OCI-LY1 (cell line): ENCODE measurements at regions not wholly inside any gene's neighbourhood (a gene's known extent, or its start where the extent isn't known, plus 50 kb on each side); places are given as distances from the start of the nearest gene placed in this dataset.

Source experiments
- H2AFZ ChIP-seq: fragments of 200-600 bp; sonication (generic), shearing (Covaris generic); 2 replicates; pipeline ENCODE4 v1.6.0; 2014; ENCODE audit warnings: antibody characterized with exemption, mild to moderate bottlenecking, low read length
- H3F3A ChIP-seq: fragments of 200-600 bp; sonication (generic), shearing (Covaris generic); 2 replicates; pipeline ENCODE4 v1.6.0; 2014; ENCODE audit warnings: mild to moderate bottlenecking, antibody characterized with exemption, low read length, moderate library complexity; ENCODE audit not compliant: insufficient read depth
- H3K27ac ChIP-seq: fragments of 200-600 bp; sonication (generic); 2 replicates; pipeline ENCODE4 v1.5.1; 2014; ENCODE audit warnings: low read length, mixed run types, mild to moderate bottlenecking, low read depth; ENCODE audit not compliant: poor library complexity, severe bottlenecking
- H3K27me3 ChIP-seq: fragments of 200-600 bp; sonication (generic); 2 replicates; pipeline ENCODE4 v1.6.0; 2014; ENCODE audit warnings: antibody characterized with exemption, mild to moderate bottlenecking, low read length, moderate library complexity; ENCODE audit not compliant: insufficient read depth
- H3K36me3 ChIP-seq: fragments of 200-600 bp; sonication (generic); 2 replicates; pipeline ENCODE4 v1.6.1; 2014; ENCODE audit warnings: mild to moderate bottlenecking, antibody characterized with exemption, low read length, moderate library complexity, mixed read lengths; ENCODE audit not compliant: insufficient read depth
- H3K4me1 ChIP-seq: fragments of 200-600 bp; sonication (generic); 2 replicates; pipeline ENCODE4 v1.5.1; 2014; ENCODE audit warnings: mild to moderate bottlenecking, low read length, moderate library complexity; ENCODE audit not compliant: insufficient read depth, severe bottlenecking
- H3K4me2 ChIP-seq: fragments of 200-600 bp; sonication (generic), shearing (Covaris generic); 2 replicates; pipeline ENCODE4 v1.6.1; 2014; ENCODE audit warnings: low read length
- H3K4me3 ChIP-seq: fragments of 200-600 bp; sonication (generic); 2 replicates; pipeline ENCODE4 v1.5.1; 2014; ENCODE audit warnings: low read length, low read depth, mild to moderate bottlenecking, mixed read lengths; ENCODE audit not compliant: poor library complexity, severe bottlenecking
- H3K79me2 ChIP-seq: fragments of 200-600 bp; shearing (Covaris generic); 2 replicates; pipeline ENCODE4 v1.6.1; 2016; ENCODE audit warnings: mixed run types, low read length, mixed read lengths; ENCODE audit not compliant: insufficient read depth
- H3K9ac ChIP-seq: fragments of 200-600 bp; sonication (generic), shearing (Covaris generic); 2 replicates; pipeline ENCODE4 v1.6.1; 2014; ENCODE audit warnings: mild to moderate bottlenecking, low read length, mixed read lengths
- H3K9me2 ChIP-seq: fragments of 200-600 bp; sonication (generic), shearing (Covaris generic); 2 replicates; pipeline ENCODE4 v1.6.1; 2014; ENCODE audit warnings: low read depth, mild to moderate bottlenecking, low read length, mixed read lengths
- H3K9me3 ChIP-seq: fragments of 200-600 bp; shearing (Covaris generic); 2 replicates; pipeline ENCODE4 v1.6.1; 2014; ENCODE audit warnings: low read length, mixed read lengths
- H4K20me1 ChIP-seq: fragments of 200-600 bp; sonication (generic), shearing (Covaris generic); 2 replicates; pipeline ENCODE4 v1.6.0; 2016; ENCODE audit warnings: mild to moderate bottlenecking, low read length; ENCODE audit not compliant: insufficient read depth
- CTCF ChIP-seq: fragments of 200-600 bp; sonication (generic), shearing (Covaris generic); IDR thresholded peaks from 2 replicates; pipeline ENCODE4 v1.5.1; 2017; ENCODE audit warnings: mild to moderate bottlenecking, antibody characterized with exemption, low read length, moderate library complexity, mixed read lengths
- EZH2 ChIP-seq: fragments of 200-600 bp; sonication (generic), shearing (Covaris generic); IDR thresholded peaks from 2 replicates; pipeline ENCODE4 v1.8.0; 2017; ENCODE audit warnings: borderline replicate concordance, mixed run types, mild to moderate bottlenecking, antibody characterized with exemption, low read length, moderate library complexity, mixed read lengths

- Histone ChIP-seq H3F3A (no peaks in the 10 kb centered on the region), H3K4me1 (no peaks in the 10 kb centered on the region), H3K36me3 (no peaks in the 10 kb centered on the region), H4K20me1 (no peaks in the 10 kb centered on the region), H3K9me2 (no peaks in the 10 kb centered on the region), H3K9me3 (no peaks in the 10 kb centered on the region), H3K27me3 (no peaks in the 10 kb centered on the region), H3K4me3 (no peak overlapping the region), H3K9ac (no peak overlapping the region), H3K27ac (no peak overlapping the region), H3K4me2 (no peak overlapping the region), H2AFZ (no peak overlapping the region), H3K79me2 (no peaks in the 10 kb centered on the region)
- TF ChIP-seq EZH2 (no peak), CTCF (no peak)
Measured at GRCh38 chrX:123036401-123036800, 147.7 kb upstream of the GRIA3 start.

- no peaks in the 10 kb centered on the region for H3K36me3 ChIP-seq
- H3K4me1 ChIP-seq = no peaks in the 10 kb centered on the region
- no peaks in the 10 kb centered on the region for H3F3A ChIP-seq
- no peaks in the 10 kb centered on the region for H3K79me2 ChIP-seq
- H3K27ac ChIP-seq = no peak overlapping the region
- no peak overlapping the region for H3K4me3 ChIP-seq
- H3K27me3 ChIP-seq = no peaks in the 10 kb centered on the region
- H2AFZ ChIP-seq = no peak overlapping the region
- no peak for TF ChIP-seq CTCF
- no peak for TF ChIP-seq EZH2
- no peaks in the 10 kb centered on the region for H4K20me1 ChIP-seq
- H3K9me3 ChIP-seq = no peaks in the 10 kb centered on the region
- no peaks in the 10 kb centered on the region for H3K9me2 ChIP-seq
- no peak overlapping the region for H3K4me2 ChIP-seq
- H3K9ac ChIP-seq = no peak overlapping the region
Measured at GRCh38 chrX:123049071-123049625, 134.9 kb upstream of the GRIA3 start.

DNA sequence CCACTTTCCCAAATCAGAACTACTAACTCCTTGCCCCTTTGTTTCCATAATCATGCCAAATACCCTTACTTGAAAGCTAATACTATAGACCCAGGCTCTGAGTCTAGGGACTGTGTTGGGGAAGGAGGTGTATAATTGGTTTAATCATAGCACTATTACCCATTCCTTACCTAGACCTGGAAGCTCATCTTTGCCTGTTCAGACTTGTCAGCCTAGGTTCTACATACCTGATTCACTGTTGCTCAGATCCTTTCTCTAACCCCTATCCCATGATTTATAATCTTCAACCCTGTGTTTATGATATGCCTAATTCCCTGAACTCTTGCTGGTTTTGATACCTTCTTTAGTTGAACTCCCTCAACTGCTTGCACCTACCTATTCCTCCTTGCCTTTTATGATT, 123.1 kb upstream of the GRIA3 start:
- Histone ChIP-seq H3K4me3 (no peak overlapping the region), H3K27me3 (no peaks in the 10 kb centered on the region), H3K36me3 (no peaks in the 10 kb centered on the region), H2AFZ (no peak overlapping the region), H3K4me2 (no peak overlapping the region), H3F3A (no peaks in the 10 kb centered on the region), H4K20me1 (no peaks in the 10 kb centered on the region), H3K9ac (no peak overlapping the region), H3K27ac (no peak overlapping the region), H3K4me1 (no peaks in the 10 kb centered on the region), H3K9me3 (no peaks in the 10 kb centered on the region), H3K79me2 (no peaks in the 10 kb centered on the region), H3K9me2 (no peaks in the 10 kb centered on the region)
- TF ChIP-seq CTCF = no peak
- TF ChIP-seq EZH2 = no peak
